Limb (tissue), 2 donors: ENCODE measurements at regions not wholly inside any gene's neighbourhood (a gene's known extent, or its start where the extent isn't known, plus 50 kb on each side); places are given as distances from the start of the nearest gene placed in this dataset.
"Not testable (repeated sequence)": the region's sequence is repeated elsewhere in the genome, so short reads cannot be mapped to it uniquely, and the experiment has no call there.

Experiments
- DNase-seq, 2 donors: peaks; one replicate each; pipeline ENCODE4 v3.0.0-alpha.2; 2016; ENCODE audit errors: extremely low spot score in 2 of 2

- no peak for DNase-seq
Observed at GRCh38 chr11:46223252-46223513, 54.3 kb upstream of the CREB3L1 start.

DNA sequence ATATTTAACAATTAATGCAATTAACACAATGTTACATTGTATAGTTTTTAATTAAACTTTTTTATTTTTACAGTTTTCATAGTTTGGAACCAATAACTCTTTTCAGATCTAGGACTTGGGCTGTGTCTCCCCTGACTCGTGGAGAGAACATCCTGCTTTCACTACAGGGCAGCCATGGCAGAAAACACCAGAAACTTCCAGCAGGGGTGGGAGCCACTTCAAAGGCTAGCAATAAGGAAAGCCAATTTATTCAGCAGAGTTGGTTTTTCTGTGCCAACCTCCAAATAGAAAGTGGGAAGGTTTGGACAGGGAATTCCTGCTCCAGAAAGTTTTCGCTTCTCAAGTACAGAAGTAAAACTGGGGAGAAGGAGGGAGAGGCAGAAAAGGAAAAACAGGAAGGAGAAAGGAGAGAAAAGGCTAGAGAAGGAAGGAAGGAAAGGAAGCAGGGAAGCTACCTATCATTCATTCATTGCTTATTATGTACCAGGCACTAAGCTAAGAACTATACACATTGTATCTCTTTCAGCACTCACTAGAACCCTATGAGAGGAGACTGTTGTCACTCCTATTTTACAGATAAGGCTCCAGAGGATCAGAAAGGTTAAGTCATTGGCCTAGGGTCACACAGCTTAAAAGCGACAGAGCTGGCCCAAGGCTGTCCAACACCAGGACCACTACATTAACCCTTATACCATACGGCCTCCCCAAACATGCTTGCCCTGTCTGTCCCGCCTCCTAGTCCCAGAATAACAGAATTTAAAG, 54.8 kb upstream of the CREB3L1 start:
- no peak for DNase-seq

GRCh38 chr11:46220313-46220712, 57.1 kb upstream of the CREB3L1 start:
- no peak for DNase-seq

- DNase-seq = no peak
Observed at GRCh38 chr11:46216765-46217089, 60.7 kb upstream of the CREB3L1 start.

- DNase-seq = no peak
Observed at GRCh38 chr11:46216019-46216764, 61.3 kb upstream of the CREB3L1 start.

DNA sequence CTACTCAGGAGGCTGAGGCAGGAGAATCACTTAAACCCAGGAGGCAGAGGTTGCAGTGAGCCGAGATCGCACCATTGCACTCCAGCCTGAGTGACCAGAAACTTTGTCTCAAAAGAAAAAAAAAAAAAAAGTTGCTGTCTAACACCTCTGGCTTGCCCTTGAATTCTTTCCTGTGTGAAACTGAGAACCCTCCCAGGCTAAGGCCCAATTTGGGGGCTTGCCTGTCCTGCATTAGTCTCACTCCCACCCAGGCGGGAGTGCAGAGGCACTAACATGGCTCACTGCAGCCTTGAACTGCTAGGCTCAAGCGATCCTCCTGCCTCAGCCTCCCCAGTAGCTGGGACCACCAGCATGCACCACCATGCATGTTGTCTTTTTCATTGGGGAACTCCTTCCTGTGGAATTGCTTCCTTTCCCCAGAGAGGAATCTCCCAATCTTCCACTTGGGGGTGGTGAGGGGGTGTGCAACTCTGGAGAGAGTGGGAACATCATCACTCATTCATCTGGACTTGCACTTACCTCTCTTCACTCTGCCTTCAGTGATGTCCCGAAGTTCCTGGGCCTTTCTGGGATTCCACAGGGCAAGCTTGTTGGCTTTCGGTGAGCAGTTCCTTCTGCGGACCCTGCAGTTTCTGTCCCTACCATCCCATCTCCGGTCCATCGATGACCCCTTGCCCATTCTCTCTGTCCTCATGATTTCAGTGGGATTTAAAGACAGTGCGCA, 62.1 kb upstream of the CREB3L1 start:
- no peak for DNase-seq

DNA sequence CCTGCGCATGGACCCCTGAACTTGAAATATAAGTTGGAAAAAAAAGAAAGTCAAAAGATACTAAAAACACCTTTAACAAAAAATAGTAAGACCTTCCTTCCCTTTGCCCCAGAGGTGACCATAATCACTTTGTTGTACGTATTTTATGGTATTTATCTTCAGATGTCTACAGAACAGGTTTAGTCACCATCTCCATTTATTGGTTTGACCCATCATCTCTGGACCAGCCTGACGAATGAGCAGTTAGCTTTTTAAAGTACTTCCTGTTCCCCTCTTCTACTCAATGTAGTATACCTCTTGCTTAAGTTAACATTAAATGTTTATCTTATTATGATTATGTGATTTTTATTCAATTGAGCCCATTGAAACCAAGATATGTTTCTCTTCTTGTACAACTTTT, 64.7 kb upstream of the CREB3L1 start:
- no peak for DNase-seq

GRCh38 chr11:46210856-46211255, 66.6 kb upstream of the CREB3L1 start:
- no peak for DNase-seq

DNA sequence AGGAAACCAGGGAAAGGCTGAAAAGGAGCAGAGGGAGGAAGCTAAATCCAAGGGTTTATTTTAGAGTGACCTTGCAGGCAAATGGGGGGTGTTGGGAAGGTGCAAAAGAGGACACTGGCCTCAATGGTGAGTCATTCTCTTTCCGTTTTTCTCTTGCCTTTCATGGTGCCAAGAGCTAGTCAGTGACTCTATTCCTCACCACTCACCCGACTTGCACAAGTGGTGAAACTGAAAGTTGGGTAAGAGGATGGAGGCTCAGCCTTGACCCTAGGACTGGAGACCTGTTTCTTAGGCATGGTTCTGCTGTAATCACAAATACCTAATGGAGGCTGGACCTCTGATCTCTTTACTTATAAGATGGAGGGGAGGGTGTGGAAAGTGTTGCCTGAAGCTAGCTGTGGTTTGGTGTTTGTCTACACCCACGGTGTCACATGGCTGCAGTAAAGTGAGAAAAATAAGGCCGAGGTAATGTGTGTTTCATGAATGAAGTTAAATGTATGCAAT, 67.3 kb upstream of the CREB3L1 start:
- no peak for DNase-seq

DNA sequence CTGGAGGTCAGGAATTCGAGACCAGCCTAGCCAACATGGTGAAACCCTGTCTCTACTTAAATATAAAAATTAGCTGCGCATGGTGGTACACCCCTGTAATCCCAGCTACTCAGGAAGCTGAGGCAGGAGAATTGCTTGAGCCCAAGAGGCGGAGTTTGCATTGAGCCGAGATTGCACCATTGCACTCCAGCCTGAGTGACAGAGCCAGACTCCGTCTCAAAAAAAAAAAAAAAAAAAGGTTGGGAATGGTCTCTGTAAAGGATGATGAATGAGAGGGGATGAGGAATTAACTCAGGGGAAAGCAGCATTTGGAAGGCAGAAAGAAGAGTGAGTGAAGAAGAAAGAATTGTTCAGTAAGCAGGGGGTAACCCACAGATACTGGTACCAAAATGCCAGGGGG, 67.8 kb upstream of the CREB3L1 start:
- DNase-seq = not testable (repeated sequence)

DNA sequence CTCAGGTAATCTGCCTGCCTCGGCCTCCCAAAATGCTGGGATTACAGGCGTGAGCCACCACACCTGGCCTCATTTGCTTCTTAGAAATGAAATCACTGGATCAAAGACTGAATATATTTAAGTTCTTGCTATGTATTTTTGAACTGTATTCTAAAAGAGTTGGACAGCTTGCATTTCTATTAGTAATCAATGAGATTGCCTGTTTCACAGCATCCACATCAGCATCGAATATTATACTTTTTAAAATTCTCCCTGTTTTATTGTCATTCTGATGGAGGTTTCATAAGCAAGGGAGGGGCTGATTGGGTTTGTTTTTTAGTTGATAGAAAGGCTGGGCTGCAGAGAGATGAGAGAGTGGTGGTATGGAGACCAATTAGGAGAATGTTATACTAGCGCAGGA, 68.7 kb upstream of the CREB3L1 start:
- DNase-seq = no peak

DNA sequence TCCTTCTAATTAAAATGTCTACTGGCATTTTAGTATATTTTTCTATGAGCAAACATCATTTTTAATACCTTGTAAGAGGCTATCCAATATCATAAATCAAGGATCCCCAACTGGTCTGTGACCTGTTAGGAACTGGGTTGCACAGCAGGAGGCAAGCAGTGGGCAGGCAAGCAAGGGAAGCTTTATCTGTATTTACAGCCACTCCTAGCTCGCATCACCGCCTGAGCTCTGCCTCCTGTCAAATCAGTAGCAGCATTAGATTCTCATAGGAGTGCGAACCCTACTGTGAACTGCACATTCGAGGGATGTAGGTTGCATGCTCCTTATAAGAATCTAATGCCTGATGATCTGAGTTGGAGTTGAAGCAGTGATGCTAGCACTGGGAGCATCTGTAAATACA, 70.2 kb upstream of the CREB3L1 start:
- DNase-seq = no peak

- not testable (repeated sequence) for DNase-seq
Observed at GRCh38 chr11:46204415-46204814, 73.0 kb upstream of the CREB3L1 start.

- no peak for DNase-seq
Observed at GRCh38 chr11:46203746-46204145, 73.7 kb upstream of the CREB3L1 start.

- no peak for DNase-seq
Observed at GRCh38 chr11:46202696-46203391, 74.6 kb upstream of the CREB3L1 start.

GRCh38 chr11:46202149-46202548, 75.3 kb upstream of the CREB3L1 start:
- no peak for DNase-seq

GRCh38 chr11:46200537-46201281, 76.8 kb upstream of the CREB3L1 start:
- DNase-seq = no peak

DNA sequence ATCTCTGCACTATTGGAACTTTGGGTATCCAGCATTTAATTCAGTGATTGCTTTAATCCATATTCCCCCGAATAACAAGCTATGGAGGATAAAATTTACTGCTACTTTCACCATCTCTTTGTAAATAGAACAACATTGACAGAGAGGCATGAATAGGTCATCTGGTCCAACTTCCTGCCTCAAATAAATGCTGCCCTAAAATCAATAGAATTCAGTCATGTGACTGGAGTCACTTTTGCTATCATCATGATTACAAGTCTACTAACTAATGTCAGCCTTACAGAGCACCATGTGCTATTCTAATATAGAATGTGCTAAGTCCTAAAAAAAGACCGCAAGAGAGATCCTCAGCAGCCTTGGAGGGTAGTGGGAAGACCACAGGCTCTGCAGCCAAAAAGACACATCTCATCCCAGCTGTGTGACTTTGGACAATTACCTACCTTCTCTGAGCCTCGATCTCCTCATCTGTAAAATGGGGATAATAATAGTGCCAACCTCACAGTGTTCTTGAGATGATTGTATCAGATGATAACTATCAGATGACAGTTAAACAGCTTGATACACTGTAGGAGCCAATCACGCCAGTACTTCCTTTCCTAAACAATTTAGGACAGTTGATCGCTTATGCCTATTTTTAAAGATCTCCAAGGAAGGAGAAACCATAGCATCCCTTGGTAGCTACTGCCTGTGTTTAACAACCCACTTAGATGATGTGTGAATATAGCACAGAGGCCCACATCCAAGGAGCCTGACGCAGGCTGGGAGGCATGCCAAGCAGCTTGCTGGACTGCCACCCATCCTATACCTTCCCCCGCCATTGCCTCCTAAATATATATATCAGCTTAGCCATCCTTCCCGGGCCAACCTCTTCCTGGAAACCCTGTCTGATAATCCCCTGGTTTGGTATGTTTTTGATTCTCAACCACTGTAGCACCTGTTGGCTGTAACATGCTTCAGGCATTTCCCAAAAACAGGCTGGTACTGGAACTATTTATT, 77.3 kb upstream of the PHF21A start:
- DNase-seq = peak in 1 of 2 donors; percentile 13

- no peak for DNase-seq
Observed at GRCh38 chr11:46197421-46197820, 76.2 kb upstream of the PHF21A start.

- no peak for DNase-seq
Observed at GRCh38 chr11:46188017-46188416, 66.8 kb upstream of the PHF21A start.
